ENCODE measurements at regions not wholly inside any gene's neighbourhood (a gene's known extent, or its start where the extent isn't known, plus 50 kb on each side); places are given as distances from the start of the nearest gene placed in this dataset.

GRCh38 chr14:34300882-34301734 is 160.9 kb downstream of the SPTSSA start:
- no peak overlapping the region for H3K4me3 ChIP-seq (ENCODE audit: low read depth, low read length)
- TF ChIP-seq, protein P1, sequence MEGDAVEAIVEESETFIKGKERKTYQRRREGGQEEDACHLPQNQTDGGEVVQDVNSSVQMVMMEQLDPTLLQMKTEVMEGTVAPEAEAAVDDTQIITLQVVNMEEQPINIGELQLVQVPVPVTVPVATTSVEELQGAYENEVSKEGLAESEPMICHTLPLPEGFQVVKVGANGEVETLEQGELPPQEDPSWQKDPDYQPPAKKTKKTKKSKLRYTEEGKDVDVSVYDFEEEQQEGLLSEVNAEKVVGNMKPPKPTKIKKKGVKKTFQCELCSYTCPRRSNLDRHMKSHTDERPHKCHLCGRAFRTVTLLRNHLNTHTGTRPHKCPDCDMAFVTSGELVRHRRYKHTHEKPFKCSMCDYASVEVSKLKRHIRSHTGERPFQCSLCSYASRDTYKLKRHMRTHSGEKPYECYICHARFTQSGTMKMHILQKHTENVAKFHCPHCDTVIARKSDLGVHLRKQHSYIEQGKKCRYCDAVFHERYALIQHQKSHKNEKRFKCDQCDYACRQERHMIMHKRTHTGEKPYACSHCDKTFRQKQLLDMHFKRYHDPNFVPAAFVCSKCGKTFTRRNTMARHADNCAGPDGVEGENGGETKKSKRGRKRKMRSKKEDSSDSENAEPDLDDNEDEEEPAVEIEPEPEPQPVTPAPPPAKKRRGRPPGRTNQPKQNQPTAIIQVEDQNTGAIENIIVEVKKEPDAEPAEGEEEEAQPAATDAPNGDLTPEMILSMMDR (IDR thresholded peaks at IDR 0.05; ENCODE audit: low read depth, low read length): peak; percentile 22; the same call in 1 of the 2 replicates

- H3K4me3 ChIP-seq (ENCODE audit: low read depth, low read length): no peak overlapping the region
- TF ChIP-seq, protein P1 (IDR thresholded peaks at IDR 0.05; ENCODE audit: low read depth, low read length): no peak
These were observed 161.7 kb downstream of the SPTSSA start for GRCh38 chr14:34300330-34300729.

- TF ChIP-seq, protein P1 (IDR thresholded peaks at IDR 0.05; ENCODE audit: low read depth, low read length): no peak
- no peak overlapping the region for H3K4me3 ChIP-seq (ENCODE audit: low read depth, low read length)
These were observed 162.7 kb downstream of the SPTSSA start for GRCh38 chr14:34299360-34299759.

DNA sequence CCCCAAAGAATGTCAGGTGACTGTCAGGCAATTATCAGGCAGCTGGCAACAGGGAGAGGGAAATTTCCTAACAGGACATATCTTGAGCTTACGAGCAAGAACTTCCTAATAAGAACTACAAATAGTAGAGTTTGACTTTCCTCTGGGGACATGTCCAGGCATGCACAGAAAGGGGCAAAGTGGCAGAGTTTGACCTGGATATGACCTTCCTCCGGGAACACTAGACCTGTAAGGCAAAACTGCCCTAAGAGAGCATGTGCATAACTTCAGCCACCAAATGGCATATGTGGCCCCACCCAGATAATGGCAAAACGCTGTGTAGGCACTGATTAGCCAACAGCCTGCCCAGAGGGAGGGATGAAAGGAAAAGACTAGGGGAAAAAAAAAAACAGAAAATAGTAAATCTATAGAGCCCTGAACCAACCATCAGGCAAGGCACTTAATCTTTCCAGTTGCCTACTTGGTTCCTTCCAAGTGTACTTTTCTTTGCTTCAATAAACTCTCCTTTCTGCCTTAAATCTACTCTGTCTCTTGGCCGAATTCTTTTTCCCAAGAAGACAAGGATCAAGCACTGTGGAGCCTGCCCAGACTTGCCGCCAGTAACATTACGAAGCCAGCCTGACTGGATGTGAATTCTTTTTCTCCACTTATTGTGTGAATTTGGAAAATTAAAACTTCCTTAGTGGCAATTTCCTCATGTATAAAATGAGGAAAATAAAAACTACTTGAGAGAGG is 164.1 kb downstream of the SPTSSA start:
- no peak overlapping the region for H3K4me3 ChIP-seq (ENCODE audit: low read depth, low read length)
- TF ChIP-seq, protein P1 (IDR thresholded peaks at IDR 0.05; ENCODE audit: low read depth, low read length): no peak

GRCh38 chr14:34283590-34283989 is 178.4 kb downstream of the SPTSSA start:
- TF ChIP-seq, protein P1 (IDR thresholded peaks at IDR 0.05; ENCODE audit: low read depth, low read length): no peak
- H3K4me3 ChIP-seq (ENCODE audit: low read depth, low read length): no peak overlapping the region

- no peak overlapping the region for H3K4me3 ChIP-seq (ENCODE audit: low read depth, low read length)
- TF ChIP-seq, protein P1 (IDR thresholded peaks at IDR 0.05; ENCODE audit: low read depth, low read length): no peak
These were observed 184.8 kb downstream of the SPTSSA start for GRCh38 chr14:34277191-34277590.

DNA sequence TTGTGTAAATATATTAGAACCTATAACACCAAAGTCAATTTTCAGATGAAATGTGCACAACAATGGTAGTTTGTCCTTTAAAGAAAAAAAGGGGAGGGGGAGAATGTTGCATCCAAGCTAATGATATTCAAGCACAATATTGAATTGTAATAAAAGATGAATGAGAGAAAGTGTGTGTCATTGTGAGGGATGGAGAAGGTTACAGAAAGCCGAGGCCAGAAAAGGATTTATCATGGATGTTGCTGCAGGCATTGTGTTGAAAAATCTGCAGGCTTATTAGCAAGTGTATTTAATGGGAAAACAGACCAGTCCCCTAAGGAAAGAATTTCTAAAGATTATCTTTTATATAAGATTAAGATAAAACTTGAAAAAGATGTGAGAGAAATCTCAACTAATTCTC is 186.5 kb downstream of the SPTSSA start:
- H3K4me3 ChIP-seq (ENCODE audit: low read depth, low read length): no peak overlapping the region
- TF ChIP-seq, protein P1 (IDR thresholded peaks at IDR 0.05; ENCODE audit: low read depth, low read length): no peak
